GM21825 (cell line): ENCODE measurements at regions not wholly inside any gene's neighbourhood (a gene's known extent, or its start where the extent isn't known, plus 50 kb on each side); places are given as distances from the start of the nearest gene placed in this dataset.

ENCODE experiments used
- ATAC-seq: cut with Tn5 transposase; IDR thresholded peaks from one replicate; pipeline ENCODE4 v1.9.1; 2021; ENCODE audit warnings: mild to moderate bottlenecking, moderate library complexity; ENCODE audit not compliant: unreplicated experiment

DNA sequence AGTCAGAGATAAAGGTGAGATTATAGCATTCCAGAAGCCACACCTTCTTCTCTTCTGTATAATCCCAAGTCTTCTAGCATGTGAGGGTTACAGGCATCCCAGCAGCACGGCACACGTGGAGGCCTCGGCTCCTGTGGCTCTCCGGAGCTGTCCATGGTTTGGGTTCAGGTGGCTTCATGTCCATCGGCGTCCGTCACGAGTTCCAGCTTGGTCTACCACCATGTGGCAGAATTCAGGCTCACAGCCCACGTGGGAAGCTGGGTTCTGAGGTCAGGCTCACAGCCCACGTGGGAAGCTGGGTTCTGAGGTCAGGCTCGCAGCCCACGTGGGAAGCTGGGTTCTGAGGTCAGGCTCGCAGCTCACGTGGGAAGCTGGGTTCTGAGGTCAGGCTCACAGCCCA lies 378.3 kb upstream of the SALL3 start:
- no peak for ATAC-seq

DNA sequence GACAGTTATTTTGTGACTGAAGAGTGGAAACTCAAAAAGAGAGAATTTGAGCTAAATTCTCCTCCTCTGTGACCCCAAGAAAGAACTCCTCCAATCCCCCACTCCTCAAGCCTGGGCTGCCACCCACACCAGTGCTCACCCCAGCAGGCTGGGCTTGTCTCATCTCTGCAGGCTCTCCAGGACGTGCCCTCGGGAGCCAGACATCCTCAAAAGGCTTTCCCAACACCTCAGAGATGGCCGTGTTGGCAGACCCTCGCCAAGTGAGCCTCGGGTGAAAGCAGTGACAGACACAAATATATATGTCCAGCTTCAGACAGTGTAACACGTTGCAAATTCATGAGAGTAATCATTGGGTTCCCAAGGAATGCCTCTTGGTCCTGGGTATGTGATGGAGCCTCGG lies 377.7 kb upstream of the SALL3 start:
- ATAC-seq: no peak

DNA sequence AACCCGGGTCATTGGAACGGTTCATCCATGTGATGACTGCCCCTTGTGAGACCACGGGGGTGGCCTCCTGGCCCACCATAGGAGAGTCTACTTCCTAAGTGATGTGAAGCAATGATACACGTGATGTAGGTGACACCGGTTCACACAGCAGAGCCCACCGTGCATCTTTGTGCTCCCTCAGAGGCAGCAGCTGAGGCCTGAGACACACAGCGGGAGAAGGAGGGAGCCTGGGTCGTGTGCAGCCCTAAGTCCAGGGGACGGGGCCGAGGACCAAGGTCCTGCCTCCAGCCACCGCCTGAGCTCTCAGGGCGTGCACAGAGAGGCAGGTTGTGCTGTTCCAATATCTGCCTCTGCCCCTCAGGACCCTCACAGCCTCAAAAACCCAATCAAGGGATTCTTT lies 377.2 kb upstream of the SALL3 start:
- ATAC-seq: no peak

DNA sequence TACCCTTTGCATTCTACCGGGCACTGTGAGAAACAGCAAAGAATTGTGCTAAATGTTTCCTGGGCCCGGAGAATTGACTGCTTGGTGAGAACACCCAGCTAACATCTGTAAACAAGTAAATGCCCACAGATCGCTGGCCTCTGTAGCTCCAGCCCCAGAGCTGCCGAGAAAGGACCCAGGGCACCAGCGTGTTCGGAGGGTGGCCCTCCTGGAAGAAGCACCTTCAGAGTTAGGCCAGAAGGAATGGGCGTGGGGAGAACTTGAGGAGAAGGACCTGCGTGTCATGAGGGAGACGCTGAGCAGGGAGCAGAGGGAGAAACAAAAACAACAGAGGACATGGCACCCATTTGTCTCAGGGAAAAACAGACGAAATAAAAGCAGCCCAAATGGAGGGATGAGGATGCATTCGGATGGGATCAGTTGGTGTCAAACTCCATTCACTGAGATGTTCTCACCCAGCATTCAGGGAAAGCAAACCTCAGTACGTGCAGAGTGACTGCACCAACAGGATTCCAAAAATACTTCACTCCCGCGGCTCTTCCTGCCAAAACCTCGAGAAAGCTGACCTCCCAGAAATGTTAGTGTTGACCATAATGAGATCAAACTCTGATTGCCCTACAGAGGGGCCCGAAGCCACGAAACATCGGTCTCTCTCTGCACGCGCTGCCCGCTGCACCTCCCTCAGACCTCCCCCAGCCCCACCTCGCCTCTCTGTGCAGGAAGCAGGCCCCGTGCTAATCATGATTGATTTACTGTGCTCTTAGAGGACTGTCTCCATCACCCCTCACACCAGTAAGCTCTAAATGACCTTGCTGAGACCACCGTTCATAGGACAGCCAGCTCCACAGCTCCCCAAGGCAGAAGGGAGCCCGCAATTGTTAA lies 376.3 kb upstream of the SALL3 start:
- no peak for ATAC-seq

DNA sequence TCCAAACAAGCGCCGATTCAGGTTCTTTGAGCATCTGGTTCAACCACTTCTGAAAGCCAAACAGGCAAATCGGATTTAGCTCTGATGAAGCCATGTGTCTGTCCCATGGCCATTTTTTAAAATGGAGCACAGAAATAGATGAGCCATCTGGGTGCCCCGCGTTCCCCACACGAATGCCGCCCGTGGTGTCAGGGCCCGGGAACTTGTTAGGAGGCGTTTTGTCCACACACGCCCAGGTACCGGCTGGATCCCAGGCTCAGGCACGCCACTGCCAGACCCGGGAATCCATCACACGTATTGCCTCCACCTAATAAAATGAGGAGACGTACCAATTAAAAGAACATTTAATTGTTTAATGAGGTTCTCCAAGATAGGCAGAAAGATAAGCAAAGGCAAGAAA lies 374.4 kb upstream of the SALL3 start:
- no peak for ATAC-seq

DNA sequence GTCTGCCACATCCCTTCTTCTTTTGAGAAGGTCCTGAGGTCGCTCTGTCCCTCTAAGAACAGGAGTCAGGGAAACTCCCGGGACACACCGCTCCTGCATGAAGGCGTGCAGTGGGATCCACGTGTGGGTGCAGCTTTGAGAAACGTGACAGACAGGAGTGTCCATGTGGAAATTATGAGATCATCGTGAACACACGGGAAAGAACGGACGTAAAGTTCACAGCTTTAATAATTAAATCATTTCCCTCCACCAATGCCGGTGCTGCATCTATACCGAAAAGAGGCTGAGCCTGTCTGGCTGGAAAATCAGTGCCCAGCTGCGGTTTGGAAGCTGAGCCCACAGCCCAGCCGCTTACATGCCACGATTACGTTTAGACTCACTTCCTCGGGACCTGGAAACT lies 372.4 kb upstream of the SALL3 start:
- no peak for ATAC-seq

DNA sequence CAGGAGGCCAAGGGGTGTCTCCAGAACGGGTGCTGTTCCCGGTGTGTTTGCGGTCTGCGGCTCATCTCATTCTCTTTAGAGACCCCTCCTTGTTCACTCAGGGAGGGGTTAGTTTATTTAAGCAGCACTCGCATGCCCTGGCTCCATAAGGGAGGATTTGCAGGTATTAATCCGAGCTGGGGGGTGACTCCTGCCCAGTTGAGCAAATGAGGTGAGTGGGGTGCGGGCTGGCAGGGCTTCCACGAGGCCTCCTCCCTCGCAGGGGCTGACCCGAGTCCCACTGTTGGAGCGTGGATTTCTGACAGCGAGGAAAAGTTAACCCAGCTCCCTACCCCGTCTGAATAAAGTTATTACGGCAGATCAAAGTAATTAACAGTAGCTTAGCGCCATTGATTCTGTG lies 371.8 kb upstream of the SALL3 start:
- ATAC-seq: no peak

DNA sequence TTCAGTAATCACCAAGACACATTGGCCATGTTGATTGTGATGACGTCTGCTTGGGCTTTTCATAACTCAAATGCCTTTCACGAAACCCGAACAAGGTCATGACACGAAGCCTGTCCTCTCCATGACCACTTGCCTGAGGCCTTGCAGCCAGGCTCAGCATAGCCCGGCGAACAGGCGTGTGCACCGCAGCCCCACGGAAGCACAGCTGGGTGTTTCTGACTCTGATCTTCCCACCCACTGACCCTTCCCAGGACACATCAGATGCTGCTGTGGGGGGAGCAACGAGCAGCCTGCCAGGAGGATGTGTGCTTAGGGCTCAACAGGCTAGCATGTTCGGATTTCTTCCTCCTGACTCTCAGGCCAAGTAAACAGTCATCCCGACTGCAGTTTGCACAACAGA lies 369.4 kb upstream of the SALL3 start:
- no peak for ATAC-seq

DNA sequence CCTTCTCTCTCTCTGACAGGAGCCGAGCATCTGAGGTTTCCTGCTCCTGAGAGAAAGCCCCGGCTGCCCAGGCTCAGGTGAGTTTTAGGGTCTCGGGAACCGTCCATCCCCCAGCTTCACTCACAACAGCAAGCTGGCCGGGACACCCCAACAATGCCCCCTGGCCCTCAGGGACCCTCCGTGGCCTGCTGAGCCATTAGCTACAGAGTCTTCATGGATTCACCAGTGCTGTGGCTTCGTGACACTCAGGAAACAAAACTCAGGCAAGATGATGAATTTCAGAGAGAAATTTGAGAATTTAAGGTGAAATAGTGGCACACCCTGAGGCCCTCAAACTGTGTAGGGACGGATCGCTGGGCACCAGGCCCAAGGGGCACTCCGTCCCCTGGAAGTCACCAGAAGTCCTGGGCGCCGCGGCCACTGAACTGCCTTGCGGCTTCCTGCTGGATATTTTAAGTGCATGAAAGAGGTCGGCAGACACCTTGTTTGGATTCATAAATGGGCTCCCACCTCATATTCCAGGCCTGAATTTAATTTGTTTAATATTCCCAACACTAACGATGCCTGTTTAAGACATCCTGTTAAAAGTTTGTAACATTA lies 368.3 kb upstream of the SALL3 start:
- ATAC-seq: no peak

DNA sequence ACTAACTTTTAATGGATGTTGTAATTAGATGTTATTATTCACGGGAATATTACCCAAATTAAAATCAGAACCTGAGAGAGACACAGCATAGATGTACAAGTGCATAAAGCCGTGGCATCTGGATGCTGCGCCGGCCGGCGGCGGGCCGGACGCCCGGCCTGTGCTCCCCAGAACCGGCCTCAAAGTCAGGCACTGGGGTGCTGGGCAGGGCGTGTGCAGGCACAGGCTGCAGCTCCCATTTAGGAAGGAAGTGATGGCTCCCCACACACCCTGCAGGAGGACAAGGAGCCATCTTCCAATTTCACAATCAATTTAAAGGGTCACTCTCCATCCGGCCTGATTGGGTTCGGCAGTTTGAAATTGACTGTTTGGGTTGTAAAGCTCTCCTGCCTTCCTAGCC lies 367.7 kb upstream of the SALL3 start:
- no peak for ATAC-seq

DNA sequence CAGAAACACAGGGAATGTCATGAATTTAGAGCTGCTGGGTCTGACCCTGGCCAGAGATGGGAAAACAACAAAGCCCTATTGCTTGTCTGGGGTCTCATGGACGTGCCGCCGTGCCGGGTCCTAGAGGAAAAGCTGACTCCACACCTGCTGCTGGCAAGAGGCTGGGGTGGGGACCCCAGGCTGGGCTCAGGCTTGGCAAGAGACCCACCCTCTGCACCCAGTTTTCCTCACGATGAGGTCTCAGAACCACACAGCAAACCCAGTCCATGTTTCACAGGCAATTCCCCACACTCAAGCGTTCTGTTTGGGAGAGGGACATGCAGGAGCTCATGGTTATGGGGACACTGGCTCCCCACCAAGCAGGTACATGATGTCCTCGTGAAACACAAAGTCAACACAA lies 367.3 kb upstream of the SALL3 start:
- ATAC-seq: no peak

DNA sequence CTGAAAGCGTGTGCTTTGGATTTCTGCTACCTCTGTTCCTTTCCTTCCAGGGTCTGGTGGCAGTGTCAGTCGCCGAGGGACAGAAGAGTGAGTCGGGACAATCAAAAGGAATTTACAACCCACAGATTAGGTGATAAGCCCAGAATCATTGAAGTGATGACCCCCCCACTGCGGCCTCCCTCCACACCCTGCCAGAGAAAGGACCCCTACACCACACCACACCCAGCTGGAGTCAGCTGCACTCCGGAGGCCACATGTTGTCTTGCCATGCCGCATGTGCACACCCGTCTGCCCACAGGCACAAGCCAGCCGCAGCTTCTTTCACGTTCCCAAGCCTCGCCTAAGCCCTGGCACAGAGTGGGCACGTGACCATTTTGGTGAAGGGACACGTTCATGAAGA lies 366.8 kb upstream of the SALL3 start:
- no peak for ATAC-seq

DNA sequence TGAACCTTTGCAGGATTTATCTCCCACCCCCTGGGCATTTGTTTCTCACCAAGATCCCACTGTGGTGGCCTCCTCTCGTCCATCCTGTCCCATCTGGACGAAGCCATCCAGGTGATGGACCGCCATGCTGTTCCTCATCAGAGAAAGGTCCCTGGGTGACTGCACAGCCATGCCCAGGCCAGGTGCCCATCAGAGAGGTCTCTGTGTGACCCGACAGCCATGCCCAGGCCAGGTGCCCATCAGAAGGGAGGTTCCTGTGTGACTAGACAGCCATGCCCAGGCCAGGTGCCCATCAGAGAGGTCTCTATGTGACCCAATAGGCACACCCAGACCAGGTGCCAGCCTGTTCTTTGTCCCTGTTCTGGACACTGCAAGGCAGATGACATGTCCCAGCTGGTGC lies 360.9 kb upstream of the SALL3 start:
- ATAC-seq: no peak

DNA sequence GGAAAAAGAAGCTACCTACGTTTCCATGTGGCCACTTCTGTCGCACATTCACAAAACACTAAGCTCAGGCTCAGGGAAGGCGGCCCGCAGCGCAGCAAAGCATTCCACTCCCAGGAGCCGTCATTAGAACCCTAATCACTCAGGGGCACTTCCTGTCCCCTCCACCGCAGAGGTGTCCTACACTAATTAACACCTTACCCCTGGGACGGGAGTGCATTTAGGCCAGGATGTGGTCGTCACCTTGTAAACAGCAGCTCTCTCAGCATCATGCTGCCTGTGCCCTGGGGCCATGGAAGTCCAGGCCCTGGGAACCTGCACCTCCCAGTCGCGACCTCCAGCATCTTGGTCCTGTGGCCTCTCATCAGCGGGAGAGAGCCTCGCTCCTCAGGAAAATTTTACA lies 359.8 kb upstream of the SALL3 start:
- ATAC-seq: no peak

DNA sequence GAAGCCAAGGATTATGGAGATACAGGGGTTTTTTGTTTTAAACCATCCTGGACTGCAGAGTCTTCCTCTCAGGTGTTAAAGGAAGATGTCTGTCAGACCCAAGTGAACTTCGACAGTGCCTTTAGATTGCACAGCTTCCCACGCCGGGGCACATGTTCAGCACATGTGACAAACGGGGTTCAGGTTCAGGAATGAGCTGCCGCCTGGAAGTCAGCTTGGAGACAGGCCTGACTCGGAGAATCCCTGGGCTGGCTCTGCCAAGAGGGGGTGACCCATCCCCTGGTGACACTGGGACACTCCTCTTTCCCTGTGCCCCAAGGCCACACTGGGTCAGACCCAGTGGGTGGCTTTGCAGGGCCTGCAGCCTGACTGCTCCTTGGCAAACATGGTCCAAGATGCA lies 359.3 kb upstream of the SALL3 start:
- no peak for ATAC-seq

DNA sequence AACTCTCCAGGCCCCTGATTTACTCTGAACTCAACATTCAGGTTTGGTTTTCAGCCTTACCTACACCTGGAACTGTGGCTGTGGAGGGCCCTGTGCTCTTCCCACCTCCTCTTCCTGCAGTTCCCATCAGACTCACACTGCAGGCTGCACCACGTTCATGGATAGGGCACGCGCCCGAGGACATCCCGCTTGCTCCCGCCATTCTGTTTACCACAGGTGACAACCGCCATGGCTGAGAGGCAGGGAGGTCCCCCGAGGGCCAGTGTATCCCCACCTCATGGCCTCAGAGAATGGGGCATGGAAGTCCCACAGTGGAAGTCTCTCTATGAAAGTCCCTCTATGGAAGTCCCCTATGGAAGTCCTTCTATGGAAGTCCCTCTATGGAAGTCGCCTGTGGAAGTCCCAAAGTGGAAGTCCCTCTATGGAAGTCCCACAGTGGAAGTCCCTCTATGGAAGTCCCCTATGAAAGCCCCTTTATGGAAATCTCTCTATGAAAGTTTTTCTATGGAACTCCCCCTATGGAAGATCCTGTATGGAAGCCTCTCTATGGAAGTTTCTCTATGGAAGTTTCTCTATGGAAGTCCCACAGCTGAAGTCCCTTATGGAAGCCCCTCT lies 358.4 kb upstream of the SALL3 start:
- no peak for ATAC-seq

DNA sequence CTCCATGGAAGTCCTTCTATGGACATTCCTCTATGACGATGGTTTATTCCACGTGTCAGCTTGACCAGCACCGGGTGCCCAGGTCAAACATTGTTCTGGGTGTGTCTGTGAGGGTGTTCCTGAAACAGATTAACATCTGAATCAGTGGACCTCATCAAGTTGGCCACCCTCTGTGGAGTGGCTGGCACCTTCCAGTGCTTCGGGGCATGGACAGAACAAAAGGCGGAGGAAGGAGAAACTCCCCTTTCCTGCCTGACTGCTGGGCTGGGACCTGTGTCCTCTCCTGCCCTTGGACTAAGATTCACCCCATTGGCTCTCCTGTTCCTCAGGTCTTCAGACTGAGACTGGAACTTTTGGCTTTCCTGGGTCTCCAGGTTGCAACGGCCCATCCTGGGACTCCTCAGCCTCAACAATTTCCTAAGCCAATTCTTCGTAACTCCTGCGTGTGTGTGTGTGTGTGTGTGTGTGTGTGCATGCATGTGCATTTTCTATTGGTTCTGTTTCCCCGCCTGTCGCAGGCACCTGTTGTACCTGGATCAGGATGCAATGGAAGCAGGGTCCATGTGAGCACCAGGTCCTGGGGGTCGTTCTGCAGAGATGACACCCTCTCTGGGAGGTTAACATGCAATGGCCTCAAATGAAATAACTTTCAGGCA lies 357.2 kb upstream of the SALL3 start:
- no peak for ATAC-seq

DNA sequence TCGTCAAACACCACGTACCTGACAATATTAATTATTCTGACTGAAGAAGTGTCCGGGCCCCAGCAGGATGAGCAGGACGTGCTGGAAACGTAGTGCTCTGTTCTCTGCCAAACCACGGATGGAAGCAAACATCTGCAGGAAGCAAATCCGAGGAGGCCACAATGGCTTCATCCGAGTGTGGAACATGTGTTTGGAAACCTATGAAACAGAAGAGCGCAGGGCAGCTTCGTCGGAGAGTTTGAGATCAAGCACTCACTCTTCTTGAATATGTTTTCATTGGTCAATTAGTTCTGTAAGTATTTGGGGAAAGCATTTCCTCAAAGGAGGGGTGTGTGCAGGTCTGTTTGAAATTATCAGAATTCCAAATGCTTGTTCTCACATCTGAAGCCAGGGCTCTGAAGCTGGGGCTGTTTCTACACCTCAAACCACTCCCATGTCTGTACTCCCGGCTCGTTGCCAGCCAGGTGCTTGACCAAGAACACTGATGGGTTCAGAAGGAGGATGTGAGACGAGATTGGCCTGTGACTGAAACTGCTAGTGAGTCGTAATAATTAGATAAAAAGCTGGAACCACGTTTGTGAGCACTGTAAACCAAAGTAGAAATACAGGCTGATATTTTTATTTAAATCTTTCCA lies 356.6 kb upstream of the SALL3 start:
- ATAC-seq: no peak

DNA sequence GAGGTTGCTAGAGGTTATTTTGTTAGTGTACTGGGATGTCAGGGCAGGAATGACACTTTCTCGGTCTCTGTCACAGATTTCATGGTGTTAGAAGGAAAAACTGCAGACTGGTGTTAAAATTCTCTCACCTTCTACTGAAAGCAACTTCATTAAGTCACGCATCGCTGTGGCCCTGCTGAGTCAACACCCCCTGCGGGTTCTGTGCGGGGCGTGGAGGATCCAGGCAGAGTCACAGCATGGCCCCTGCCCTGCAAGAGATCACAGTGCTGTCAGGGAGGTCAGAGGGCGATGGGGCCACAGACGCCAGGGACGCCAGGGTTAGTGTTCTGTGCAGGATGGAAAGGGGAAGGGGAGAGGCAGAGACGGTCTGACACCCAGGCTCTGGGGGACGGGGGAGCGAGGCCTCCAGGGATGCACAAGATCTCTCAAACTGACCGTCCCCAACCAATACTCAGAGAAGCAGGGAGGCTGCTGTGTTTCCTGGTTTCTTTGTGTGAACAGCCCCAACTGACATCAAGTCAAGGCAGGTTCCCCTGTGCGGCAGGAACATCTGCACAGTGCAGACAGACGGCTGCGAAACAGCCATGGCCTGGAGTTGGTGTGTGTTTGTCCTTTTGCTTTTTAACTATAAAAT lies 354.9 kb upstream of the SALL3 start:
- no peak for ATAC-seq

DNA sequence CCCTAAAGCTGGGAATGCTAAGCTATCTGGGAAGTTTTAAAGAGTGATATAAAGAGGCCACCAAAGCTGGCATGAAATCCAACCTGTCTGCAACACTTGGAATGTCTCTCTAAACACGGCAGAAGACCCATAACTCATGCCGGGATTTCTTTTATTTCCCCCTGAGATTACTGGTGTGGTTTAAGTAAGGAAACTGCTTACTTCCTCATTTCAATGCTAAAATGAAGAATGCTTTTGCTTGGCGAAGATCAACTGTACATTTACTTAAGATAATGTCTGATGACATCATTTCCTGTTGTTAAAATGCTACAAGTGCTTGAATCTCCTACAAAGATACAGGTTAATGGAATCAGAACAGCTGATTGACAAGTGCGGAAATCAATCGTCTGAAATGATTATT lies 353.8 kb upstream of the SALL3 start:
- ATAC-seq: no peak
